HEK293 (cell line): ENCODE measurements at regions not wholly inside any gene's neighbourhood (a gene's known extent, or its start where the extent isn't known, plus 50 kb on each side); places are given as distances from the start of the nearest gene placed in this dataset.

Experiments used
- CTCF ChIP-seq: fragments of 450-650 bp; formaldehyde crosslinking; IDR thresholded peaks from 2 replicates; pipeline ENCODE4 v1.5.1; 2016; ENCODE audit warnings: missing biosample characterization, missing genetic modification characterization
- ZNF362 ChIP-seq: fragments of 450-650 bp; formaldehyde crosslinking; IDR thresholded peaks from 2 replicates; pipeline ENCODE4 v1.5.1; 2016; ENCODE audit warnings: missing biosample characterization, missing genetic modification characterization
- ZNF416 ChIP-seq: fragments of 450-650 bp; formaldehyde crosslinking; IDR thresholded peaks from 2 replicates; pipeline ENCODE4 v1.5.1; 2016; ENCODE audit warnings: missing biosample characterization, missing genetic modification characterization
- ZNF621 ChIP-seq: fragments of 450-650 bp; formaldehyde crosslinking; IDR thresholded peaks from 2 replicates; pipeline ENCODE4 v1.5.1; 2017; ENCODE audit warnings: missing biosample characterization, missing genetic modification characterization

GRCh38 chr1:185375583-185375982, 58.5 kb upstream of the IVNS1ABP start:
- no peak for TF ChIP-seq ZNF621 (tag by site-specific recombination)
- no peak for TF ChIP-seq ZNF362 (tag by site-specific recombination)
- no peak for TF ChIP-seq CTCF (tag by site-specific recombination)
- no peak for TF ChIP-seq ZNF416 (tag by site-specific recombination)
